A549 (cell line): ENCODE measurements at regions not wholly inside any gene's neighbourhood (a gene's known extent, or its start where the extent isn't known, plus 50 kb on each side); places are given as distances from the start of the nearest gene placed in this dataset.
"Not testable (repeated sequence)": the region's sequence is repeated elsewhere in the genome, so short reads cannot be mapped to it uniquely, and the experiment has no call there.

Source experiments
- BCL3 ChIP-seq: fragments of >200 bp; sonication (Bioruptor Twin); formaldehyde crosslinking; IDR thresholded peaks from 3 replicates; pipeline ENCODE4 v1.6.1; 2016
- EP300 ChIP-seq, 2 experiments: fragments of >200 bp; sonication (Bioruptor Twin); formaldehyde crosslinking; IDR thresholded peaks; 2 replicates in 1 of 2; 3 replicates in 1 of 2; pipeline ENCODE4 v1.6.1; 2016 to 2017
- JUN ChIP-seq, 2 experiments: fragments of >200 bp; sonication (Bioruptor Twin); formaldehyde crosslinking; IDR thresholded peaks; 2 replicates in 1 of 2; 3 replicates in 1 of 2; pipeline ENCODE4 v1.6.1; 2016 to 2017
- TF ChIP-seq, protein P1 (sequence below): fragments of 200-600 bp; sonication (generic); IDR thresholded peaks from 2 replicates; pipeline ENCODE4 v1.6.1; 2016; ENCODE audit warnings: antibody characterized with exemption, mild to moderate bottlenecking, moderate library complexity

- not testable (repeated sequence) for TF ChIP-seq JUN (IDR thresholded peaks at IDR 0.05); EP300 (IDR thresholded peaks at IDR 0.05); BCL3
- TF ChIP-seq, protein P1, sequence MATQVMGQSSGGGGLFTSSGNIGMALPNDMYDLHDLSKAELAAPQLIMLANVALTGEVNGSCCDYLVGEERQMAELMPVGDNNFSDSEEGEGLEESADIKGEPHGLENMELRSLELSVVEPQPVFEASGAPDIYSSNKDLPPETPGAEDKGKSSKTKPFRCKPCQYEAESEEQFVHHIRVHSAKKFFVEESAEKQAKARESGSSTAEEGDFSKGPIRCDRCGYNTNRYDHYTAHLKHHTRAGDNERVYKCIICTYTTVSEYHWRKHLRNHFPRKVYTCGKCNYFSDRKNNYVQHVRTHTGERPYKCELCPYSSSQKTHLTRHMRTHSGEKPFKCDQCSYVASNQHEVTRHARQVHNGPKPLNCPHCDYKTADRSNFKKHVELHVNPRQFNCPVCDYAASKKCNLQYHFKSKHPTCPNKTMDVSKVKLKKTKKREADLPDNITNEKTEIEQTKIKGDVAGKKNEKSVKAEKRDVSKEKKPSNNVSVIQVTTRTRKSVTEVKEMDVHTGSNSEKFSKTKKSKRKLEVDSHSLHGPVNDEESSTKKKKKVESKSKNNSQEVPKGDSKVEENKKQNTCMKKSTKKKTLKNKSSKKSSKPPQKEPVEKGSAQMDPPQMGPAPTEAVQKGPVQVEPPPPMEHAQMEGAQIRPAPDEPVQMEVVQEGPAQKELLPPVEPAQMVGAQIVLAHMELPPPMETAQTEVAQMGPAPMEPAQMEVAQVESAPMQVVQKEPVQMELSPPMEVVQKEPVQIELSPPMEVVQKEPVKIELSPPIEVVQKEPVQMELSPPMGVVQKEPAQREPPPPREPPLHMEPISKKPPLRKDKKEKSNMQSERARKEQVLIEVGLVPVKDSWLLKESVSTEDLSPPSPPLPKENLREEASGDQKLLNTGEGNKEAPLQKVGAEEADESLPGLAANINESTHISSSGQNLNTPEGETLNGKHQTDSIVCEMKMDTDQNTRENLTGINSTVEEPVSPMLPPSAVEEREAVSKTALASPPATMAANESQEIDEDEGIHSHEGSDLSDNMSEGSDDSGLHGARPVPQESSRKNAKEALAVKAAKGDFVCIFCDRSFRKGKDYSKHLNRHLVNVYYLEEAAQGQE: not testable (repeated sequence)
Observed at GRCh38 chr5:14676-15075, 77.3 kb upstream of the PLEKHG4B start.
